ENCODE measurements at regions not wholly inside any gene's neighbourhood (a gene's known extent, or its start where the extent isn't known, plus 50 kb on each side); places are given as distances from the start of the nearest gene placed in this dataset.
A peak's percentile ranks its signal among the peaks of the same experiment; 100 is the strongest.
"Not testable (repeated sequence)": the region's sequence is repeated elsewhere in the genome, so short reads cannot be mapped to it uniquely, and the experiment has no call there.

DNA sequence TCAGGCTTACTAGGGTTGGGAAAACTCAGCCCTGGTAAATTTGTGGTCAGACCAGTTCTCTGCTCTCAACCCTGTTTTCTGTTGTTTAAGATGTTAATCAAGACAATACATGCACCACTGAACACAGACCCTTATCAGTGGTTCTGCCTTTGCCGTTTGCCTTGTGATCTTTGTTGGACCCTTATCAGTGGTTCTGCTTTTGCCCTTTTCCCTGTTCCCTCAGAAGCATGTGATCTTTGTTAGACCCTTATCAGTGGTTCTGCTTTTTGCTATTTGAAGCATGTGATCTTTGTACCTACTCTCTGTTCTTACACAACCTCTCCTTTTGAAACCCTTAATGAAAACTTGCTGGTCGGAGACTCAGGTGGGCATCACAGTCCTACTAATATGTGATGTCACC, 133.9 kb upstream of the NBPF11 start:
- H3K27ac ChIP-seq (ENCODE audit: control insufficient read depth, insufficient read depth); H3K79me2 ChIP-seq (ENCODE audit: control insufficient read depth, insufficient read depth, low read length); BruUV-seq (replicated peaks); H3K27me3 ChIP-seq (replicated peaks in 1 of 2; ENCODE audit: control insufficient read depth in 2 of 2, insufficient read depth in 2 of 2, low read length in 1 of 2); H3K9ac ChIP-seq (ENCODE audit: control insufficient read depth, insufficient read depth, low read length); H3K4me1 ChIP-seq (ENCODE audit: control insufficient read depth, insufficient read depth, low read length); ATAC-seq; FAIRE-seq; CTCF ChIA-PET; POLR2A ChIA-PET; H3K4me3 ChIP-seq; DNase-seq (ENCODE audit: low read depth, low spot score); RAD21 ChIA-PET (ENCODE audit: unreplicated experiment); H2AFZ ChIP-seq (ENCODE audit: control insufficient read depth, low read depth, low read length); H4K20me1 ChIP-seq (ENCODE audit: control insufficient read depth, insufficient read depth); in situ Hi-C loops (cut with MboI); H3K9me3 ChIP-seq (replicated peaks; ENCODE audit: control insufficient read depth, insufficient read depth, low read length); H3K36me3 ChIP-seq (ENCODE audit: control insufficient read depth in 2 of 2, insufficient read depth in 2 of 2, low read length in 1 of 2); H3K4me2 ChIP-seq (ENCODE audit: control insufficient read depth, insufficient read depth); SMC1A ChIA-PET (ENCODE audit: uncharacterized antibody, unreplicated experiment); intact Hi-C loops (cut with micrococcal nuclease; ENCODE audit: unreplicated experiment): not testable (repeated sequence)
- WGBS (ENCODE audit: insufficient coverage, insufficient replicate concordance, low lambda C conversion rate, missing lambda C conversion rate): 21% methylated on average over 2 of the region's 2 CpGs

DNA sequence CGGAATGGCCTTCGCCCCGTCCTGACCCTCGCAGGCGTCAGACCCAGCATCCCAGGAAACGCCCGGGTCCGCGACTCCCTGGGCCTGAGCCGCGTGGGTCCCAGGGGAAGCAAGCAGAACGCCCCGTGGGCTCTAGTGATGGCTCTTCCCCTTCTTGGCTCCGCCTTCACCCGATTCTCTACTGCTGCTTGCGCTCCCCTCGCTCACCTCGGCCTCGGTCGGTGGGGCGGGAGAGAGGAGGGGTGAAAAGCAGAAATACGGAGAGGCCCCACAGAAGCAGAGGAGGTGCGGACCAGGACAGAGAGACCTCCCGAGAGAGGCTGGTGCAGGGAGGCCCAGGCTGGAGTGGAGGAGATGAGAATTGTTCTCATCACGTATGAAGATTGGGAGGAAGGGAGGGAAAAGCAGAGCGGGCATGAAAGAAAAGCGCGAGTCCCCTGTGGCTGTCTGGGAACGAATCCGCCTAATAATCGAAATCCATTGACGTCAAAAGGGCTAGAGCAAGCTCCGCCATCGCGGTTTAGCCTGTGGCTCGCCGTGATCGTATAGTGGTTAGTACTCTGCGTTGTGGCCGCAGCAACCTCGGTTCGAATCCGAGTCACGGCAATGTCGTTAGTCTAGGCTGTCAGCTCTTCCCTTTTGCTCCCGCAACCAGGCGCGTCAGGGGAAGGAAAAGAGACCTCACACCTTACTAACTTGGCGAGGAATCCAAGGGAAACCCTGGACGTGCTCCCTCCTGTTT, 128.9 kb upstream of the NBPF11 start:
- in situ Hi-C loops (cut with MboI); H2AFZ ChIP-seq (ENCODE audit: control insufficient read depth, low read depth, low read length); H3K27ac ChIP-seq (ENCODE audit: control insufficient read depth, insufficient read depth); POLR2A ChIA-PET; FAIRE-seq; intact Hi-C loops (cut with micrococcal nuclease; ENCODE audit: unreplicated experiment); BruUV-seq (replicated peaks); H4K20me1 ChIP-seq (ENCODE audit: control insufficient read depth, insufficient read depth); CTCF ChIA-PET; H3K79me2 ChIP-seq (ENCODE audit: control insufficient read depth, insufficient read depth, low read length); RAD21 ChIA-PET (ENCODE audit: unreplicated experiment); H3K9me3 ChIP-seq (replicated peaks; ENCODE audit: control insufficient read depth, insufficient read depth, low read length); SMC1A ChIA-PET (ENCODE audit: uncharacterized antibody, unreplicated experiment); H3K4me1 ChIP-seq (ENCODE audit: control insufficient read depth, insufficient read depth, low read length); H3K36me3 ChIP-seq (ENCODE audit: control insufficient read depth in 2 of 2, insufficient read depth in 2 of 2, low read length in 1 of 2); H3K9ac ChIP-seq (ENCODE audit: control insufficient read depth, insufficient read depth, low read length); H3K27me3 ChIP-seq (replicated peaks in 1 of 2; ENCODE audit: control insufficient read depth in 2 of 2, insufficient read depth in 2 of 2, low read length in 1 of 2); H3K4me3 ChIP-seq; DNase-seq (ENCODE audit: low read depth, low spot score): not testable (repeated sequence)
- WGBS (ENCODE audit: insufficient coverage, insufficient replicate concordance, low lambda C conversion rate, missing lambda C conversion rate): no CpG with 5 or more reads among the region's 50 CpGs
- ATAC-seq: peak; percentile 95
- peak overlapping the region; percentile 89 for H3K4me2 ChIP-seq (ENCODE audit: control insufficient read depth, insufficient read depth)

DNA sequence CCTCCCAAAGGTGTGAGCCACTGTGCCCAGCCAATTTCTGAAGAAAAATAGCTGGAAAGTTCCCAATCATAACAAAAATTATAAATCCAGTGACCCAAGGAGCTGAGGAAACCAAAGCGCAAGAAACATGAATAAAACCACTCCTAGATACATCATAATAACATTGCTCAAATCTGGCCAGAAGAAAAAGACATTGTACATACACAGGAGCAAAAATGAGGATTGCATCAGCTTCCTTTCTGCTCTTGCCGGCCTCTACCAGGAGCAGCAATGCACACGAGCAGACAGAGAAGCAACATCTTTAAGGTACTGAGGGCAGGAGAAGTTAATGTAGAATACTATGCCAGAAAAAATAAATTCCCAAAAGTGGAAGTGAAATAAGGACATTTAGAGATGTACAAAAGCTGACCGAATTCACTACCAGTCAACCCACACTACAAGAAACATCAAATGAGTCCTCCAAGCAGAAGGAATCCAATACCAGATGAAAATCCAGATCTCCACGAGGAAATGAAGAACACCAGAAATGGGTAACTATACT, 127.0 kb upstream of the NBPF11 start:
- H3K9me3 ChIP-seq (replicated peaks; ENCODE audit: control insufficient read depth, insufficient read depth, low read length); BruUV-seq (replicated peaks); CTCF ChIA-PET; in situ Hi-C loops (cut with MboI); H3K27ac ChIP-seq (ENCODE audit: control insufficient read depth, insufficient read depth); H2AFZ ChIP-seq (ENCODE audit: control insufficient read depth, low read depth, low read length); POLR2A ChIA-PET; H3K79me2 ChIP-seq (ENCODE audit: control insufficient read depth, insufficient read depth, low read length); H3K36me3 ChIP-seq (ENCODE audit: control insufficient read depth in 2 of 2, insufficient read depth in 2 of 2, low read length in 1 of 2); H4K20me1 ChIP-seq (ENCODE audit: control insufficient read depth, insufficient read depth); DNase-seq (ENCODE audit: low read depth, low spot score); H3K9ac ChIP-seq (ENCODE audit: control insufficient read depth, insufficient read depth, low read length); SMC1A ChIA-PET (ENCODE audit: uncharacterized antibody, unreplicated experiment); H3K4me2 ChIP-seq (ENCODE audit: control insufficient read depth, insufficient read depth); H3K4me1 ChIP-seq (ENCODE audit: control insufficient read depth, insufficient read depth, low read length); intact Hi-C loops (cut with micrococcal nuclease; ENCODE audit: unreplicated experiment); H3K27me3 ChIP-seq (replicated peaks in 1 of 2; ENCODE audit: control insufficient read depth in 2 of 2, insufficient read depth in 2 of 2, low read length in 1 of 2); FAIRE-seq; ATAC-seq; H3K4me3 ChIP-seq; RAD21 ChIA-PET (ENCODE audit: unreplicated experiment): not testable (repeated sequence)
- WGBS (ENCODE audit: insufficient coverage, insufficient replicate concordance, low lambda C conversion rate, missing lambda C conversion rate): 40% methylated on average over 5 of the region's 5 CpGs

DNA sequence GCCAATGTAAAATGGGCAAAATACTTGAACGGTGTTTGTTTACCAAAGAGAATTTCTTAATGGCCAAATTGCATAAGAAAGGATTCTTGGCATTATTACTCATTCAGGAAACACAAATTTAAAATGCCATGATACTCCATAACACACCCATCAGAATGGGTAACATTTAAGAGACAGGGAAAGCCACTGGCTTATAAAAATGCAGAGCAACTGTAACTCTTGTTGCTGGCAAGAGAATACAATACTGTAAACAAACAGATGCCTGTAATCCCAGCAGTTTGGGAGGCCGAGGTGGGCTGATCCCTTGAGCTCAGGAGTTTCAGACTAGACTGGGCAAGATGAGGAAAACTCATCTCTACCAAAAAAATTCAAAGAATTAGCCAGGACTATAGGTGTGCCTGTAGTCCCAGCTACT, 125.8 kb upstream of the NBPF11 start:
- not testable (repeated sequence) for H3K4me2 ChIP-seq (ENCODE audit: control insufficient read depth, insufficient read depth)

More for the DNA sequence above, 125.8 kb upstream of the NBPF11 start:
- H3K4me3 ChIP-seq; H4K20me1 ChIP-seq (ENCODE audit: control insufficient read depth, insufficient read depth); SMC1A ChIA-PET (ENCODE audit: uncharacterized antibody, unreplicated experiment); H3K4me1 ChIP-seq (ENCODE audit: control insufficient read depth, insufficient read depth, low read length); in situ Hi-C loops (cut with MboI); CTCF ChIA-PET; FAIRE-seq; intact Hi-C loops (cut with micrococcal nuclease; ENCODE audit: unreplicated experiment); RAD21 ChIA-PET (ENCODE audit: unreplicated experiment); H3K79me2 ChIP-seq (ENCODE audit: control insufficient read depth, insufficient read depth, low read length); POLR2A ChIA-PET; DNase-seq (ENCODE audit: low read depth, low spot score); H3K9me3 ChIP-seq (replicated peaks; ENCODE audit: control insufficient read depth, insufficient read depth, low read length); H3K27ac ChIP-seq (ENCODE audit: control insufficient read depth, insufficient read depth); ATAC-seq; BruUV-seq (replicated peaks); H3K27me3 ChIP-seq (replicated peaks in 1 of 2; ENCODE audit: control insufficient read depth in 2 of 2, insufficient read depth in 2 of 2, low read length in 1 of 2); H3K36me3 ChIP-seq (ENCODE audit: control insufficient read depth in 2 of 2, insufficient read depth in 2 of 2, low read length in 1 of 2); H2AFZ ChIP-seq (ENCODE audit: control insufficient read depth, low read depth, low read length); H3K9ac ChIP-seq (ENCODE audit: control insufficient read depth, insufficient read depth, low read length): not testable (repeated sequence)
- 3% methylated on average over 2 of the region's 2 CpGs for WGBS (ENCODE audit: insufficient coverage, insufficient replicate concordance, low lambda C conversion rate, missing lambda C conversion rate)
